ENCODE measurements at regions not wholly inside any gene's neighbourhood (a gene's known extent, or its start where the extent isn't known, plus 50 kb on each side); places are given as distances from the start of the nearest gene placed in this dataset.

GRCh38 chr3:24769918-24770317, 275.3 kb upstream of the THRB start:
- no peak for DNase-seq (ENCODE audit: low read depth)
- no peak for TF ChIP-seq CTCF (conservative IDR thresholded peaks at IDR 0.05; ENCODE audit: low read length)
- H3K4me3 ChIP-seq (ENCODE audit: low read length), result no peak overlapping the region

DNA sequence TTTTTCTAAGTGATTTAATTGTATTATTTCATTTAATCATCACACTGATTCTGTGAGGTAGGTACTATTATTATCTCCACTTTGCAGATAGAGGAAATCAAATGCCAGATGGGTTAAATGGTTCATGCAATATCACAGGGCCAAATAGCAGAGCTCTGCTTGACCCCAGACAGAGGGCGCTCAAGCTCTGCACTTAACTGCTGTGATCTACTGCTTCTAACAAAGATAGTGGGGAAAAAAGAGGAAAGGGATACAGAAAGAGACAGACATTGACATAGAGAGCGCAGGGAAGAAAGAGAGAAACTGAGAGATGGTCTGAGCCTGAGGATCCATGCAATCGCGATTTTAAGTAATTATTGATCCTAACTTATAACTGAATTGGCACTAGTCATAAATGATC, 279.1 kb upstream of the THRB start:
- H3K4me3 ChIP-seq (ENCODE audit: low read length), result no peak overlapping the region
- peak; percentile 81 for TF ChIP-seq CTCF (conservative IDR thresholded peaks at IDR 0.05; ENCODE audit: low read length)
- DNase-seq (ENCODE audit: low read depth), result peak; percentile 62

DNA sequence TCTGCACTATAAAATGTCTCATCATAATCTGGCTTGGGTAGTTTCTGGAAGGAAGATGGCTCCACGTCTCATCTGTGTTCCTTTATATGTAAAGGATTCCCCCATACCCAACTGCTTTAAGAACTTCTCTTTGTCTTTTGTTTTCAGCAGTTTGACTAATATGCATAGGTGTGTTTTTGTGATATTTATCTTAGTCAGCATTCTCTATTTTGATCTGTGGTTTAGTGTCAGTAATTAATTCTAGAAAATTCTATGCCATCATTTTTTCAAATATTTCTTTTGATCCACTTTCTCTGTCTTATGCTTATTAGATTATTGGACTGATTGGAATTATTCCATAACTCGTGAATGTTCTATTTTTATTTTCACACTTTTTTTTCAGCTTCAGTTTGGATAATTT, 286.3 kb upstream of the THRB start:
- no peak for TF ChIP-seq CTCF (conservative IDR thresholded peaks at IDR 0.05; ENCODE audit: low read length)
- DNase-seq (ENCODE audit: low read depth), result no peak
- no peak overlapping the region for H3K4me3 ChIP-seq (ENCODE audit: low read length)

DNA sequence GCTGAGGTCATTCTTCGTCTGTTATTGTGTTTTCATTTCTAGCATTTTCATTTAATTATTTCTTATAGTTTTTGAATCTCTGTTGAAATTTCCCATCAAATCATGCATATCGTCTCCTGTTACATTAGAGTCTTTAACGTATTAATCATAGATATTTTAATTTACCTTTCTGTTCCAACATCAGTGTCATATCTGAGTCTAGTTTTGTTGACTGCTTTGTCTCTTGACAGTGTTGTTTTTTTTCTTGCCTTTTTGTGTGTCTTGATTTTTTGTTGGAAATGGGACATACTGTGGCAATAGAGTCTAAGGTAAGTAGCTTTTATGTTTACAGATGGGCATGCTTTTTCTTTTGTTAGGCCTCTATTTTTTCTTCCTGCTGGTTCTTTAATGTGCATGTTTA, 286.8 kb upstream of the THRB start:
- DNase-seq (ENCODE audit: low read depth), result no peak
- TF ChIP-seq CTCF (conservative IDR thresholded peaks at IDR 0.05; ENCODE audit: low read length), result no peak
- no peak overlapping the region for H3K4me3 ChIP-seq (ENCODE audit: low read length)

DNA sequence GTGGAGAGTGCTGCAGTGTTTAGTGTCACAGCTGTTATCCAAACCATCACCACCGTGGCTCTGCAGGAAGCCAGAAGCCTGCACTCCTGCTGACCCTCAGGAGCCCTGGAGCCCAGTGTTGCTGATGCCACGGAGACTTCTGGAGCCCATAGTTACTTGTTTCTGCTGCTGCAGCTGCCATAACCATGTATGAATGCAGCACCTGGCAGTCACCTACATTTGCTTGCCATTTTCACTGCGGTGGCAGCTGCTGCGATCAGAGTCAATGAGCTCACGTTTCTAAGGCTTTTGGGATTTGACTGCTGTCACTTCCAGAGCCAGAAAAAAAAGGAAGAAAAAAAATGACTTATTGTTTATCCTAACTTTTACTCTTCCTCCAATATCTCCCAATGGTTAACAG, 299.2 kb upstream of the THRB start:
- no peak overlapping the region for H3K4me3 ChIP-seq (ENCODE audit: low read length)
- no peak for DNase-seq (ENCODE audit: low read depth)
- no peak for TF ChIP-seq CTCF (conservative IDR thresholded peaks at IDR 0.05; ENCODE audit: low read length)

DNA sequence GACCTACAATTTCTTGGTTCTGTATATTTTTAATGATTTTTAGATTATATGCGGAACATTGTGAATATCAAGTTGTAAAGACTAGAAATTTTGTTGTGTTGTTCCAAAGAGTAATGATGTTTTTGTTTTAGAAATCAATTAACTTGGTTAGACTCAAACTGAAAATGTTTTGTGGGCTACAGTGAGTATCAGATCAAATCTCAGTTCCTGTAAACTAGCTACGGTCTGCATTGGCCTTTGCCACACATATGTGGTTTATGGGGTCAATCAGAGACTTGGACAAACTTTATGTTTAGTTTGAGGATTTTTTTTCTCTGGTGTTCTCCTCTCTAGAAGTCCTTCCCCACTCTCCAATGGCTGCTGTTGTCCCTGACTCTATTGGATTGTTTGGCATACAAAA, 308.0 kb upstream of the THRB start:
- DNase-seq (ENCODE audit: low read depth), result no peak
- no peak overlapping the region for H3K4me3 ChIP-seq (ENCODE audit: low read length)
- no peak for TF ChIP-seq CTCF (conservative IDR thresholded peaks at IDR 0.05; ENCODE audit: low read length)

- no peak overlapping the region for H3K4me3 ChIP-seq (ENCODE audit: low read length)
- TF ChIP-seq CTCF (conservative IDR thresholded peaks at IDR 0.05; ENCODE audit: low read length), result no peak
- no peak for DNase-seq (ENCODE audit: low read depth)
These were observed 309.4 kb upstream of the THRB start for GRCh38 chr3:24804095-24804494.

All from AG10803 (cell line).